GM18502 (cell line): ENCODE measurements at regions not wholly inside any gene's neighbourhood (a gene's known extent, or its start where the extent isn't known, plus 50 kb on each side); places are given as distances from the start of the nearest gene placed in this dataset.
"Not testable (repeated sequence)": the region's sequence is repeated elsewhere in the genome, so short reads cannot be mapped to it uniquely, and the experiment has no call there.

ENCODE experiments used
- ATAC-seq: cut with Tn5 transposase; IDR thresholded peaks from one replicate; pipeline ENCODE4 v1.9.1; 2021; ENCODE audit warnings: mild to moderate bottlenecking; ENCODE audit not compliant: unreplicated experiment, poor library complexity

DNA sequence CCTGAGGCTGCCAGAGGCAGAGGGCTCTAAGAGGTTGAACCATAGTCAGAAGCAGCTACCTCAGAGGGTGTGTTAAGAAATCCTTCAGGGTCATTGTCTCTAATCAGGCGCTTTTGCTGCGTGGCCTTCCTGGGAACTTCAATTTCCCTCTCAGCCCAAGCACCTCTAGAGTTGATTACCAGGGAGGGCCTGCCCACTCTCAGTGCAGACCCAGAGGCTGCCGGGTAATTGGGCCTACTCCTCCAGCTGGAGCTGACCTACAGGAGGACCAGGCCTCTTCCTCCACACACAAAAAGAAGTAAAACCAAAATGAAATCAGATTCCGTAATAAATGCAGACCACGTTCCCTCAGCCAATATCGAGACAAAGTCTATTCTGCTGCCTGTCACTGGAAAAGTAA lies 305.0 kb upstream of the CCL2 start:
- no peak for ATAC-seq

DNA sequence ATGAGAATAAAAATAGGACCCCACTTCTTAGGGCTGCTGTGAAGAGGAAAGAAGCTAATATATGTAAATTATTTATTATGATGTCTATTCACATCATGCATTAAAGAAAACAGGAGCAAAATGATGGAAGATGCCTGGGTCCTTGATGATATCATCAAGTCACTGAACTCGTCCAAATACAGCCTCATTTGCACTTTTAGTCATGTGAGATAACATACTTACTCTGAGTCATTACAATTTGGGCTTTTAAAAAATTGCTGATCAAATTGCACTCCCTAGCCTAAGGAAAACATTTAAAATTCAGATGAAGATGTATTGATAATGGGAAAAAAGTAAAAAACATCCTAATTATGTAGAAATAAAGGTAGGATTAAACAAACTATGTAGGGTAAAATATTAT lies 302.7 kb upstream of the CCL2 start:
- no peak for ATAC-seq

DNA sequence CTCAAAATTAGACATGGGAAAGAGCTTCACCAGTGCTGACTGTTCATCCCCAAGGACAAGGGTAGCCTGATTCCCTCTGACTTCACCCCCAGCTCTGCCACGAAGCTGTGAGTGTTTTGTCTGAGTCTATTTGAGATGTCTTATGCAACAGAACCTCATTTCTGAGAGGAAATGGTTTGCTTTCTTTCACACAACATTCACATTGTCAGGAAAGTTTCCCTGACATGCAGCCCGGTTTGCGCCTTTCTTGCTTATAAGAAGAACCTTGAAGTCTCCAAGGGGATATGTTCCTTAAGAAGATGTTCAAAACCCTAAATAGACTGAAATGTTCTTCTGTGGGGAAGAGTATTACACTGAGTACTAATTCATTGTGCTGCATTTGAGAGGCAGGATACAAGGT lies 300.5 kb upstream of the CCL2 start:
- no peak for ATAC-seq

DNA sequence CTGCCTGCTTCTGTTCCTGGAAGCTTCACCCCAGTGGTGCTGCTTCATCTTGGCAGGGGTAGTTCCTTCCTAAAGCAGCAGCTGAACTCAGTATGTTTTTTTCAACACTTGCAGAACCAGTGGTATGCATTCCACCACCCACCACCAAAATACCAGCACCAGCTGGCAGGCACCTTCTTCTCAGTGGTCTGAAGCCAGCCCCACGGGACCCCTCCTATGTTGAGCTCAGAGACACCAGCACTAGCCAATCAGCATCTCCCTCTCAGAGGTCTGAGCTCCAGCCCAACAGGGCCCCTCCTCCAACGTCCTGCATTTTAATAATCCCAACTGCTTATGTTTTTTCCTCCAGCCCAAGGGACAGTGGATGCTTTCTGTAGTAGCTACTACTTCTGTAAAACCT lies 299.6 kb upstream of the CCL2 start:
- ATAC-seq = no peak

DNA sequence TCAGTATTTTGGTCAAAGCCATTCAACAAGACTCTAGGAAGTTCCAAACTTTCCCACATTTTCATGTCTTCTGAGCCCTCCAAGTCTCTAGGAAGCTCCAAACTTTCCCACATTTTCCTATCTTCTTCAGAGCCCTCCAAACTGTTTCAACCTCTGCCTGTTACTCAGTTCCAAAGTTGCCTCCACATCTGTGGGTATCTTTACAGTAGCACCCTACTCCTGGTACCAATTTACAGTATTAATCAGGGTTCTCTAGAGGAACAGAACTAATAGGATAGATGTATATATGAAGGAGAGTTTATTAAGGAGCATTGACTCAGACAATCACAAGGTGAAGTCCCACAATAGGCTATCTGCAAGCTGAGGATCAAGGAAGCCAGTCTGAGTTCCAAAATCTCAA lies 296.0 kb upstream of the CCL2 start:
- not testable (repeated sequence) for ATAC-seq

DNA sequence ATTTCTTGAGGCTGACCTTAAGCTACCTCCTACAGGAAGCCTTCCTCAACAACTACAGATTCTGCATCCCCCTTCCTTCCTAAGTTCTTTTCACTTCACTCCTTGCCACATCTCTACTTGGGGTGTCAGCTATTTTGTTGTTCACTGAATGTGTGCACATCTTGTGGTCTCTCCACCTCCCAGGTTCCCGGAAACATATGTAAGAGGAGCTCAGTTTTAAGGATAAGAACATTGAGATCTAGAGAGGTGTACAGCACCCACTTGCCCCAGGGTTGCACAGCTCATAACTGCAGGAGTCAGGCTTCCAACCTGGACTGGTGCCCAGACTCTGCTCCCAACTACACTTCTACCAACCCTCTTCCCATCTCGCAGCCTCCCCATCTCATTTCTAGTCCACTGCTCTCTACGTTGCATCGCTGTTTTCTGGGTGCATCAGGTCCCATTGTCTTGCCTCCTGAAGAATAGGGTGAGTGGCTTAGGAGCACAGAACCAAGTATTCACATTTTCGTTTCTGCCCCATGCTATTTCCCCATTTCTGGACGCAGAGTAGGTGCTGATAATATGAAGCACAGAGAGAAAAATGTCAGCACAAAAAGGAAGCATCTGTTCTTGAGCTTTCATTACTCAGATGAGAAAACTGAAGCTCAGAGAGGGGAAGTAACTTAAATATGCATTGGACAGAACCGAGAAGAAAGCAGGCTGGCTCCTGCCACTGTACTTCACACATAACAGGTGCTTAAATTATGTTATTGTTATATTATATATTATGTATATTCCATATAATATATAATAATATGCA lies 292.0 kb upstream of the CCL2 start:
- no peak for ATAC-seq

DNA sequence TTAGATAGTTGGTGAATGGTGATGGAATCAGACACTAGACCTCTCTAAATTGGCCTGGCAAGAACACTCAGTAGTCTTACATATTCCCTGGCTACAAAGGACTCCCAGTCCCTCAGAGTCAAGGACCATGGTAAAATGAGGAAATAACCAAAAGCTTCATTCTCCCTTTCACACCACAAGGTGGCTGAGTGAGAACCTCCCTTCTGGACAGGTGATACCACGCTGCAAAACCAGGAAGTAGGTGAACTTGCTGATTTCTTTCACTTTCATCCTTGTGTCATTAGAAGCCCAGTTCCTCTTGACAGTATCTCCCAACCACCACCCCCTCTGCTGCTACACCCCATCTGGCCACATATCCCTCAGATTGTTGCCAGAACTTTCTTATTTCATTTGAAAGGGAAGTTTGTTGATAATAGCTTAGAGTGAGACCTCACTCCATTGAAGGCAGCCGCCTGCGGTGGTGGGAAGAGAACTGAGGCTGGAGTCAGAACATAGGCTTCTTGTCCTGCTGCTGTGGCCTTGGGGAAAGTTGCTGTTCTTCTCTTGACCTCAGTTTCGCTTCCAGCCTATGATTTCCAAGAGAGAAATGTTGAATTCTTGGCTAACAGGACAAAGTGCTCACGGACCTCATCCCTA lies 290.6 kb upstream of the CCL2 start:
- ATAC-seq = peak; percentile 77

DNA sequence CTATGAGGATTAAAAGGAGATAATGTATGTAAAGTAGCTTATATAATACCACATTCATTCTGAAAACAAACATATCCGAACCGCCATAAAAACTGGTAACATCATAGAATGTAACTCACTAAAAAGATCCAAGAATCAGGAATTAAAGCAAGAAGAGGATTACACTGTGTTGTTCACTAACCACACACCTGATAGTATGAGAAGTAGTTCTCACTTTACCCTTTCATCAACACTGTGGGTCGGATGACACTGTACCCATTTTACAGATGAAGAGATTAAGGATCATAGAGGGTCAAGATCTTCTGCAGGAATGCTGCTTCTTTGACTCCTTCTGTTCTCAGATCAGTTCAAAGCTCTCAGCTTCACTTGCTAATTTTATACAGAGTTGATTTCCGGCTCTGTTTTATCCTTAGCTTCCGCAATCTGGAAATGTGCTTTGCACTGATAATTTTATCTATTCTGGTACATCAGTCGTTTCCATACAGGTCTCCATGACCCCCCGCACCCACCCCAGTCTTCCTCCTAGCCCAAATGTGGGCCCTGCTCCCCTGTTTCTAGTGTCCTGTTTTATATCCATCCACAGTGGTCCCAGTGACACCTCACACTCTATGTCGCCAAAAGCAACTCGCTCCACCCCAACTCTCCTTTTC lies 288.6 kb upstream of the CCL2 start:
- no peak for ATAC-seq

DNA sequence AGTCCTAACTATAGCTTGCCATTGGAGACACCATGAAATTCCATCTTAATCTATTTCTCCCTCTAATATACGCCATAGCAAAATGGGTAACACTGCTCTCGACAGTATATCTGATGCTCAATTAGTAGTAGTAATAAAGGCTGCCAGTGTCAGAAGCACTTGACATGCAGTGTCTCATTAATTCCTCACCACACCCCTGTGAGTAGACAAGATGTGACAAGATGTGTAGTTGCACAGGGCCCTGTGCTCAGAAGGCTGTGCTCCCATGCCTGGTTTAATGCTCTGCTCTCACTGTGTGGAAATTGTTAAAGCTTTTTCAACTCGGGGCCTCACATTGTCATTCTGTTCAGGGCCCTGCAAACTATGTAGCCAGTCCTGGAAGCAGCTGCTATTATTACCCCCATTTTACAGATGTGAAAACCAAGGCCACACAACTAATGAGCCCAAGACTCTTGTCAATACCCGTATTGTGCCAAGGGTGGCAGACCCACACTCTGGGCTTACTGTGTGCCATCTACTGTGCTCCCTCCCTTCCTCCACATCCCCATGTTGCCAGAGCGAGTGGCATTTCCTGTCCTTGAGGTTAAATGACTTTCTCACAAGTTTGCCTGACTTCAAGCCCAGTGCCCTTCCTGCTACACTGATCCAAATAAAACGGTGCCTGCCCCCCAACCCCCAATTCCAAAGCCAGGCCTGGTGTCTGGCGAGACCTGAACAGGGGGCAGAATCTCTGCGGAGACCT lies 287.3 kb upstream of the CCL2 start:
- ATAC-seq = no peak

DNA sequence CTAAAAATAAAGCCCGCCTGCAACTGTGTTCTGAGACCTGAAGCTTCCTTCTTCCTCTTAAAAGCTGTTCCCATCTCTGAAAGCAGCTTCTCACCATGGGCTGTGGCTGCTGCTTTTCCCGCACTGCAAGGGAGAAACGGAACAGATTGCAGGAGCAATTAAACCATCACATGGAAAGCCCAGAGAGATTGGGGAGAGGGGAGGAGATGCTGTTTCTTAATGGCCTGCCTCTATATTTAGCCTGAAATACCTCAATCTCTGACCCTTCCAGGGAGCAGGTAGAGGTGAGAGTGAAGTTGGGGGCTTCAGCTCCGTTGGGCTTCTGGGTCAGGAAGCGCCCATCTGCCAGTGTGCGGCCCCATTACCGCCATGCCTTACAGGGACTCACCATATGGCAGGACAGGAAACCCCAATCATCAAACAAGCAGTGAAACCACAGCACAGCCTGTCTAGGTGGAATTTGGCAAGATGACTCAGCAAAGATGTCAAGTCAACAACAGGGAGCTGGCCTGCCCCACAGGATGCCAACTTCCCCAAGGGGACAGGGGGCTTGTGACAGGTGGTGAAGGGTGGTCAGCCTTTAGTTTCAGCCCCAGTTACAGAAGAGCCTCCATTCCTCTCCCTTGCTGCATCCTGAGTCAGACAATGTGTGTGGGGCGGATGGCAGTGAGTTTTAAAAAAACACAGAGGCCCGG lies 286.6 kb upstream of the CCL2 start:
- peak; percentile 63 for ATAC-seq

DNA sequence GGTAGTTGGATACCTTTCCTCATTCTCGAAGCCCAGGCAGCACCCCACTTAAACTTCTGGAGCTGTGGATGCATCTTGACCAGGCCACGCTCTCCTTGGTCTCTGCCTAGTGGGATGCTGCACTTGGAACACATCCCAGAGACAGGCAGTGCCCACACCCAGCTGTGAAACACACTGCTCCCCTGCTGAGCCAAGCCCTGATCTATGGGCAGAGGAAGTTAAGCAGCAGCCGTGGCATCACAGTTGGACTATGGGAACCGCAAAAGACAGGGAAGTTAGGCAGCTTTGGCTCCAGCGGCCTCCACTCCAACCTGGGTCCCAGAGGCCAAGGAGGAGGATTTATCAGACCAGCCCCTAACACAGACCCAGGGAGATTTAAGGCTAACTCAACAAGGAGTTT lies 284.8 kb upstream of the CCL2 start:
- no peak for ATAC-seq

DNA sequence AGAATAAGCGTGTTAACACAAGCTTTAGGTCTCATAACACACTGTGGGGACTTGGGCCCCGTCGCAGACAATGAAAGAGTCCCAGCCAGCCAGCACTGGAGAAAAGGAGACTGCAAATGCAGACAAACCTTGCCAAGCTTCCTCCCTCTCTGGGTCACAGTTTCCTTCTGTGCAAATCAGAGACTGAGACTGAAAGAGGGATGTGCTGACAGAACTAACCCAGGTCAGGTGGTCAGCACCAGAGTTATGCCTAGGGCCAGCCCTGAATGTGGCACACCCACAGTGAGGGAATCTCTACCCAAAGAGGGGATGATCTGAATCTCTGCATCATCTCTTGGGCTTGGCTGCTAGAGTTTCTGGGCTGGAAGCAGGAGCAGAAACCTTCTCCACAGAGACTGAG lies 282.3 kb upstream of the CCL2 start:
- ATAC-seq = no peak

DNA sequence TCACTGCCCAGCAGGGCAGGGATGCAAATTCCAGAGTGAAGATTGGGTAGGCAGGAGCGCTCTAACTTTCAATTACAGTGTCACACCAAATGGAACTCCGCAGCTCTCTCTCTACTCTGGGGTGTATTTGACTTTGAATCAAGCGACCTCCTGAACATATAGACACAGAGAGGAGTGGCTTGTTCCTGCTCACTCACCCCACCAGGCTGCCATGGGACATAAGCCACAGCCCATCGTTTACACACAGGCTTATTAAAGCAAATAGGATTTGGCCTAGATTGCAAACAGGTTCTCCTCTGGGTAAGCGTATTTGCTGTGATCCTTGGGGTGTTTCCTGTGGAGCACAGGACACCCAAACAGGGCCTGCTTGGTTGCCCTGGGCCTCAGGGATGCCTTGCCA lies 281.6 kb upstream of the CCL2 start:
- ATAC-seq = no peak

DNA sequence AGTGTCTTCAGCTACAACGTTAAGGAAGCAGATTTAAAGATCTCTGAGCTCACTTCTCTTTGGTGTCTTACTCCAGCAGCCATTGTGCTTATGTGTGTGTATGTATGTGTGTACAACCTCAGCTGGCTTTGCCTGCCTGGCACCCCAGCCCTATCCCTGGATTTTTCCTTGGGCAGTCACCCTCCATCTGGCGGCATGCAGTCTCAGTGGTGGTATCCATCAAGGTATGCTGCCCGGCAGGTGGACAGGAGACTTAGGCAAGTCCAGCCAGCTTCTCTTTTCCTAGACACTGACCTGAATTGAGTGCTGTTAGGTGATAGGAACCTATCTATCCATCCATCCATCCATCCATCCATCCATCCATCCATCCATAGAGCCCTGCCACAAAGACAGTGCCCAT lies 280.8 kb upstream of the CCL2 start:
- ATAC-seq = no peak

DNA sequence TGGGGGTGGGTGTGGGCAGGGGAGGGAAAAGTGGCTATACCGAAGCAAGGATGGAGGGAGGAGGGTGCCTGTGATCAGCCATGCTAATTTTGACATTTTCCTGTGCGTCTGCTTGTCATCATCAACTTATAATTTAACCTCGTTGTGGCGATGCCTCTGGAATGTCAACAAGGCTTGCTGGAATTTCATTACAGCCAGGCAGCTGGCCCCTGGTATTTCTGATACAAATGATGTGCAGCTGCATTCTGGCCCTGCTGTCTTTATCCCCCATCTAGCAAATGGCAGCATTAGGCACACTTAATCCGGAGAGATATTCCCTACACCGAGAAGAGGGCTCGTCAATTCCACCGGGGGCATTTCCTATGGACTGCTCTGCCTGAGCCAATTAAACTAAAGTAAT lies 278.3 kb upstream of the CCL2 start:
- ATAC-seq = no peak

DNA sequence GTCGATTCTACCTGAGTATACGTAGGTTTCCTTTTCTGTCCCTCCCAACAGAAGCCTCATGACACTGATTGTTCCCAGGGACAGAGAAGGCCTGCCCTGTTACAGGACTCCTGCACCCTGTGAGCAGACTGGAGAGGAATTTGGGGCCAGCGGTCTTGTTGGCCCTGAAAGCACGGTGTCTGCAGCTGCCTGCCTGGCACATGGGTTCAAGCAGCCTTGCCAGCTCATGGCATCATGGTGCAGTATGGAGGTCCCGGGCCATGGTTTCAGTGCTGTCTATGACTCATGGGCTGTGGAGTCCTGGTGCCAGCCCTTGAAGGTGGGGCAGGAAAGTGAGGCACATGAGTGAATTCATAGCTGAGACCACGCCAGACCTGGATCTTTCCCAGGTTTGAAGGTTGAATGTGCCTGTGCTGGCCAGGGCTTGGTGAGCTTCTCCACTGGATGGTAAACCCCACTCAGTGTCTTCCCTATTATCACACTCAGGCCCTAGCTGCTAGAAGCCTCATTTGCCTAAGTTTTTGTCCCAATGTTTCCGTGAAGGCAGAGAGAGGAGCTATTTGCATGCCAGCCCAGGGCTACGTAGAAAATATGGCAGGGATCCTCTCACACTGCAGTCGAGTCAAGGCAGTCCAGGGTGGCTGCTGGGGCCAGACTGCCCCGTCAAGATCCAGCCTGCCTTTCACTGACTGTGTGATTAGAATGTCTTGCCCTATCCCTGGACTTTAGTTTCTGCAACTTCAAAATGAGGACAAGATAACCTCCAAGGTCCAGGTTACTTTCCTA lies 277.2 kb upstream of the CCL2 start:
- ATAC-seq = no peak

DNA sequence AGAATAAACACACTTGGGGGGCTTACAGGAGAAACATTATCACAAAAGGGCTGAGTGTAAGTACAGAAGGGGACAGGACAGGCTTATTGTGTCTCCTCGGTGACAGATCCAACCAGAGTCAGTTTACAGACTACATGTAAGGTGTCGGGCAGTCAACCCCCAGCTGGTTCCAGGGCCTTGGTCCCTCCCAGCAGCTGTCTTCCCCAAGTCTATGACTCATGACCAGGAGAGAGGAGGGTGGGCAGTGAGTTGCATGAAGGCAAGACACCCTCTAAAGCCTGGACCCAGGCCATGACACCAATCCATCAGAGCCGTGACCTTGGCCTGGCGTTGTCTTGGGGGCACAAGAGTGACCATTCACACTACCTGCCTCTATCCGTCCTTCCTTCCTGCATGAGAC lies 276.2 kb upstream of the CCL2 start:
- ATAC-seq = no peak

DNA sequence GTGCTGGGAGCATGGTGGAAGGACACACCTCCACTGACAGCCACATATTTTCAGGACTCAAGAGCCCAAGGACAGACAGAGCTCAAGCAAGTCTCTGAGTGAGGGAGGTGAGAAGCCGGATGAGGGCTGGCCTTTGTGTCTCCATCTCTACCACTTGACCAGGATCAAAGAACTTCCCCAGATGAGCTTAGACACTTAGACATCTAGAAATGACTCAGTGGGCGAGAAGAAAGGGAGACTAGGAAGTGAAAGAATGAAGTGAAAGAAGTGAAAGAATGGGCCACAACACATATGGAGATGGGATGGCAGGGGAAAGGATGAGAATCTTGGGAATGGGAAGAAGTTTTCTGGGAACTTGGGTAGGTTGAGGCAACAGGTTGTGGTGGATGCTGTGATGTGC lies 274.9 kb upstream of the CCL2 start:
- ATAC-seq = peak; percentile 46

DNA sequence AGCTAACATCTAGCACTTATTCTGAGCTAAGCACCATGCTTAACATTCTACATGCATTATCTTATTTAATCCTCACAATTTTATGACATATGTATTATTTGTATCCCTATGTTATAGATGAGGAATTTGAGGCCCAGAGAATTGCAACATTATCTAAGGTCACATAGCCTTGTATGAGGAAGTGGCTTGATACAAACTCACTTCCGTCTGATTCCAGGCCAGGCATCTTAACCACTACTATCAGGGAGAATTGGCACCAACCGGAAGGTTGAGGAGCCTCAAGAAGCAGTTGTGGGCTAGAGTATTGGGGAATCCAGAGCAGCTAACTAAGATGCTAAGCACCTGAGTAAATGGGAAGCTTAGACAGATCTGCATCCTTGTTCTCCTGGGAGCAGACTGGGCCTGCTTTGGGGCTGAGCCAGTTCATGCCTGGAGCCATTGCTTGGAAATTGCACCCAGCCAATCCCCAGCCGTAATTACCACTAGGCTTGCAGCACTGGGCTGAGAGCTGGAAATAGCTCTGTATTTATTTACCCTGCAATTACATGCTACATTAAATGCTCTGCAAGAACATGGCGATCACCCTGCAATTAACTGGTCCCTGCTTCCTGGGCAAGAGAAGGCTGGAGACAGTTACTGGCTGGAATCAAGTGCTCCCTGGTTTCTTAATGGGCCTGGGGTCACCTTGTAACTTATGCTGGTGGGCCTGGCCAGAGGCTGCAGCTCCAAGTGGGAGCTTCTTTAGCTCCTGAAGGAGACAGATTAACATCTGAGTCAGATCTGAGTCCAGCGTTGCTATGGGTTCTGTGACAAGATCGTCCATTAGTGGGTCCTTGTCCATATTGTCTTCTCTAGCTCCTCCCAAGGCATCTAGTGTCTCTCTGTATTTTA lies 273.1 kb upstream of the CCL2 start:
- ATAC-seq = no peak
